K562 (cell line): ENCODE measurements at regions not wholly inside any gene's neighbourhood (a gene's known extent, or its start where the extent isn't known, plus 50 kb on each side); places are given as distances from the start of the nearest gene placed in this dataset.

ENCODE experiments used
- ATAC-seq: fragments of 200-7000 bp; cut with Tn5 transposase; 3 replicates; pipeline ENCODE4 v1.9.1; 2020; ENCODE audit warnings: moderate library complexity
- BruUV-seq: library from RNA; stranded (reverse); fragments of 400-500 nt; replicated peaks from 2 replicates; lab custom pipeline; 2021; lab: Mats Ljungman, UMichigan
- CTCF ChIA-PET: fragments of 300-600 bp; formaldehyde crosslinking; extraction: SDS; loops from one replicate; lab custom pipeline; 2021; ENCODE audit warnings: low intra/inter-chr PET ratio; lab: Yijun Ruan, JAX
- POLR2A ChIA-PET: fragments of 300-600, 350-650 bp; sonication (Branson Sonifier 250); formaldehyde crosslinking; extraction: SDS; loops from one replicate; lab custom pipeline; 2021; ENCODE audit warnings: antibody characterized with exemption, inconsistent platforms; lab: Yijun Ruan, JAX
- DNase-seq, 4 experiments: peaks; one replicate each; pipeline versions ENCODE4 v3.0.0 to v3.0.0-alpha.2; 2011 to 2018; ENCODE audit warnings: low spot score in 3 of 4, mixed read lengths in 3 of 4; ENCODE audit errors: extremely low read depth in 1 of 4
- FAIRE-seq: peaks from 2 replicates; lab custom pipeline; 2011; peaks lifted over from hg19 to GRCh38; lab: Jason Lieb, UNC
- H2AFZ ChIP-seq: 2 replicates; pipeline ENCODE4 v1.6.0; 2011; ENCODE audit warnings: low read depth, low read length, control low read depth, inconsistent platforms
- H3K27ac ChIP-seq: fragments of 200-600 bp; 3 replicates; pipeline ENCODE4 v1.8.0; 2011; ENCODE audit warnings: low read depth, mild to moderate bottlenecking, control low read depth, inconsistent platforms, low read length, moderate library complexity, mixed read lengths; ENCODE audit errors: extremely low read depth
- H3K27me3 ChIP-seq, 2 experiments: fragments of 300-600 bp in 1 of 2; 2 replicates in 1 of 2; 3 replicates in 1 of 2; pipeline versions ENCODE4 v1.6.0 to v1.8.0; 2011; ENCODE audit warnings: inconsistent platforms in 2 of 2, low read length in 2 of 2, mild to moderate bottlenecking in 1 of 2, mixed read lengths in 1 of 2, moderate library complexity in 1 of 2; ENCODE audit not compliant: control insufficient read depth in 2 of 2, insufficient read depth in 2 of 2
- H3K36me3 ChIP-seq: fragments of 300-600 bp; 3 replicates; pipeline ENCODE4 v1.8.0; 2011; ENCODE audit warnings: mild to moderate bottlenecking, low read length, inconsistent platforms; ENCODE audit not compliant: control insufficient read depth, insufficient read depth
- H3K4me1 ChIP-seq, 2 experiments: fragments of 200-600 bp in 1 of 2; replicated peaks in 1 of 2; 2 replicates in 1 of 2; 3 replicates in 1 of 2; pipeline versions ENCODE4 v1.5.1 to v1.8.0; 2011; ENCODE audit warnings: inconsistent platforms in 2 of 2, low read length in 2 of 2, mild to moderate bottlenecking in 1 of 2, mixed read lengths in 1 of 2, moderate library complexity in 1 of 2; ENCODE audit not compliant: control insufficient read depth in 2 of 2, insufficient read depth in 2 of 2
- H3K4me2 ChIP-seq: 2 replicates; pipeline ENCODE4 v1.6.1; 2011; ENCODE audit warnings: low read length, control low read depth, inconsistent platforms, mixed read lengths; ENCODE audit not compliant: insufficient read depth
- H3K4me3 ChIP-seq: fragments of 200-600 bp; sonication (generic), shearing (Covaris generic); 2 replicates; pipeline ENCODE4 v1.5.1; 2016; ENCODE audit warnings: control low read depth, inconsistent platforms
- H3K79me2 ChIP-seq: fragments of 200-600 bp; 3 replicates; pipeline ENCODE4 v1.8.0; 2011; ENCODE audit warnings: low read length, inconsistent platforms; ENCODE audit not compliant: control insufficient read depth, insufficient read depth
- H3K9ac ChIP-seq, 2 experiments: 2 replicates each; pipeline versions ENCODE4 v1.6.0 to v1.6.1; 2011; ENCODE audit warnings: low read depth in 2 of 2, low read length in 2 of 2, control low read depth in 1 of 2, inconsistent platforms in 1 of 2, mild to moderate bottlenecking in 1 of 2, mixed read lengths in 1 of 2; ENCODE audit not compliant: insufficient read depth in 1 of 2
- H3K9me1 ChIP-seq: one replicate; pipeline ENCODE4 v1.6.0; 2011; ENCODE audit warnings: inconsistent platforms, mild to moderate bottlenecking, low read length, moderate library complexity; ENCODE audit not compliant: control insufficient read depth, insufficient read depth
- H3K9me3 ChIP-seq: replicated peaks from 2 replicates; pipeline ENCODE4 v1.5.1; 2011; ENCODE audit warnings: low read depth, low read length, inconsistent platforms; ENCODE audit not compliant: control insufficient read depth, insufficient read depth
- H4K20me1 ChIP-seq: replicated peaks from 2 replicates; pipeline ENCODE4 v1.6.1; 2011; ENCODE audit warnings: low read length, inconsistent platforms, mixed read lengths; ENCODE audit not compliant: control insufficient read depth, insufficient read depth
- ESRRB ChIP-seq: fragments of 250-450 bp; sonication (Bioruptor Pico); IDR thresholded peaks from 2 replicates; pipeline ENCODE4 v1.5.0; 2020; ENCODE audit warnings: mild to moderate bottlenecking, moderate library complexity, borderline replicate concordance
- FOXJ2 ChIP-seq: fragments of 200-800 bp; sonication (Bioruptor generic); IDR thresholded peaks from 2 replicates; pipeline ENCODE4 v1.6.1; 2016; ENCODE audit warnings: missing genetic modification characterization, missing compliant biosample characterization
- GABPB1 ChIP-seq: sonication (generic); formaldehyde crosslinking; IDR thresholded peaks from 2 replicates; pipeline ENCODE4 v1.8.0; 2022; ENCODE audit warnings: mild to moderate bottlenecking, missing genetic modification reagents
- HOXB6 ChIP-seq: fragments of 250-450 bp; sonication (Bioruptor Pico); IDR thresholded peaks from 2 replicates; pipeline ENCODE4 v1.5.1; 2022; ENCODE audit warnings: mild to moderate bottlenecking, borderline replicate concordance
- ILF3 ChIP-seq: fragments of 450-650 bp; IDR thresholded peaks from 2 replicates; pipeline ENCODE4 v1.6.1; 2018; ENCODE audit warnings: antibody characterized with exemption, mild to moderate bottlenecking, moderate library complexity, borderline replicate concordance
- KAT2B ChIP-seq: IDR thresholded peaks from one replicate; pipeline ENCODE4 v1.6.1; 2012; ENCODE audit warnings: low read depth, mild to moderate bottlenecking, control low read depth, inconsistent platforms, low read length, moderate library complexity
- KAT7 ChIP-seq: sonication (generic); formaldehyde crosslinking; IDR thresholded peaks from 2 replicates; pipeline ENCODE4 v1.8.0; 2022; ENCODE audit warnings: missing genetic modification reagents, mild to moderate bottlenecking, borderline replicate concordance
- NUFIP1 ChIP-seq: fragments of 450-650 bp; IDR thresholded peaks from 2 replicates; pipeline ENCODE4 v1.6.1; 2018; ENCODE audit not compliant: partially characterized antibody
- SMAD1 ChIP-seq: fragments of 150-350 bp; IDR thresholded peaks from 2 replicates; pipeline ENCODE4 v1.6.1; 2014; ENCODE audit warnings: low read length, low read depth; ENCODE audit not compliant: partially characterized antibody
- SNIP1 ChIP-seq: fragments of 450-650 bp; IDR thresholded peaks from 2 replicates; pipeline ENCODE4 v1.7.1; 2017; ENCODE audit warnings: low read depth, mild to moderate bottlenecking
- SRSF7 ChIP-seq: fragments of 200-400 bp; formaldehyde crosslinking; optimal IDR thresholded peaks from 2 replicates; pipeline ENCODE3; 2017; ENCODE audit warnings: mild to moderate bottlenecking, low read depth, low read length
- STAT5B ChIP-seq: fragments of 250-450 bp; sonication (Bioruptor Pico); IDR thresholded peaks from 2 replicates; pipeline ENCODE4 v1.8.0; 2021; ENCODE audit warnings: mild to moderate bottlenecking, inconsistent platforms
- TAF7 ChIP-seq: fragments of 450-650 bp; IDR thresholded peaks from 2 replicates; pipeline ENCODE4 v1.6.1; 2016; ENCODE audit warnings: missing genetic modification characterization, missing compliant biosample characterization
- TAL1 ChIP-seq: fragments of 450-650 bp; IDR thresholded peaks from 2 replicates; pipeline ENCODE4 v1.6.1; 2016; ENCODE audit warnings: mild to moderate bottlenecking
- TCF7L2 ChIP-seq: fragments of 150-350 bp; IDR thresholded peaks from 2 replicates; pipeline ENCODE4 v1.6.1; 2016; ENCODE audit warnings: low read depth, mild to moderate bottlenecking, low read length, moderate library complexity
- ZBTB34 ChIP-seq: fragments of 250-450 bp; sonication (Bioruptor Pico); IDR thresholded peaks from 2 replicates; pipeline ENCODE4 v1.8.0; 2021; ENCODE audit warnings: mild to moderate bottlenecking, moderate library complexity
- ZKSCAN1 ChIP-seq: fragments of 150-350 bp; IDR thresholded peaks from 2 replicates; pipeline ENCODE4 v1.6.1; 2016; ENCODE audit warnings: low read depth, low read length
- ZNF121 ChIP-seq: sonication (generic); formaldehyde crosslinking; conservative IDR thresholded peaks from 2 replicates; pipeline ENCODE4 v1.8.0; 2022; ENCODE audit warnings: missing genetic modification reagents
- ZNF431 ChIP-seq: sonication (generic); formaldehyde crosslinking; IDR thresholded peaks from 2 replicates; pipeline ENCODE4 v1.8.0; 2022; ENCODE audit warnings: mild to moderate bottlenecking, missing genetic modification reagents
- WGBS: fragments of 100-300 bp; shearing (Covaris generic); methylation state at CpG from one replicate; pipeline ENCODE4 v1.1.6; 2016; ENCODE audit warnings: low coverage, mixed read lengths; ENCODE audit not compliant: insufficient coverage; ENCODE audit errors: missing lambda C conversion rate; 5-methylcytosine and 5-hydroxymethylcytosine counted together
- in situ Hi-C: fragments of 300-500 bp; cut with MboI; formaldehyde crosslinking; loops from 4 replicates; pipeline ENCODE4 v1.15.0; 2018; ENCODE audit warnings: inconsistent platforms, mixed read lengths
- intact Hi-C: fragments of 100-400 bp; cut with micrococcal nuclease; formaldehyde crosslinking; loops from 2 replicates; pipeline ENCODE4 v1.14.2; 2022

- ChIA-PET CTCF (no interaction called here), POLR2A (no interaction called here)
- H3K4me1 ChIP-seq: no peaks in the 10 kb centered on the region
- intact Hi-C loops (no loop called here), in situ Hi-C loops (no loop called here)
- WGBS: 2% methylated on average over 6 of the region's 6 CpGs
- FAIRE-seq: no peak
- H4K20me1 ChIP-seq: no peaks in the 10 kb centered on the region
- H3K4me3 ChIP-seq: no peak overlapping the region
- no peak overlapping the region for H3K27ac ChIP-seq
- H3K9me3 ChIP-seq: no peaks in the 10 kb centered on the region
- no peak overlapping the region for H3K9ac ChIP-seq
- TF ChIP-seq ZNF121 (CRISPR knock-in tag) (no peak), SMAD1 (no peak), KAT7 (CRISPR knock-in tag) (no peak), TCF7L2 (no peak), ILF3 (no peak)
- no peak for ATAC-seq
- H3K79me2 ChIP-seq: no peaks in the 10 kb centered on the region
- no peaks in the 10 kb centered on the region for H3K36me3 ChIP-seq
- no peak overlapping the region for H3K4me2 ChIP-seq
- no peak overlapping the region for H2AFZ ChIP-seq
- DNase-seq: no peak
- no TSS peak for BruUV-seq
- H3K9me1 ChIP-seq: no peaks in the 10 kb centered on the region
- H3K27me3 ChIP-seq: no peaks in the 10 kb centered on the region
Observed at GRCh38 chr1:209480345-209480744, 103.2 kb upstream of the CAMK1G start.

GRCh38 chr1:209483691-209484090 is 99.8 kb upstream of the CAMK1G start:
- Histone ChIP-seq H3K27me3 (no peaks in the 10 kb centered on the region), H3K4me3 (no peak overlapping the region), H3K9me1 (no peaks in the 10 kb centered on the region), H3K4me1 (no peaks in the 10 kb centered on the region), H3K36me3 (no peaks in the 10 kb centered on the region), H4K20me1 (no peaks in the 10 kb centered on the region), H2AFZ (no peak overlapping the region), H3K27ac (no peak overlapping the region), H3K9me3 (no peaks in the 10 kb centered on the region), H3K9ac (no peak overlapping the region), H3K4me2 (no peak overlapping the region), H3K79me2 (no peaks in the 10 kb centered on the region)
- no TSS peak for BruUV-seq
- no peak for ATAC-seq
- no peak for DNase-seq
- ChIA-PET CTCF (no interaction called here), POLR2A (interaction anchor here (0.8 kb wide), 1 partner anchor 361 kb away, joined by 3 read pairs; no protein-coding TSS in a partner anchor)
- no peak for FAIRE-seq
- 5% methylated on average over 4 of the region's 4 CpGs for WGBS
- in situ Hi-C loops: no loop called here
- intact Hi-C loops: no loop called here
- TF ChIP-seq TAF7 (tag) (no peak), STAT5B (no peak), FOXJ2 (tag) (no peak), NUFIP1 (no peak), HOXB6 (no peak), ZBTB34 (no peak), KAT2B (no peak), ZKSCAN1 (no peak), SNIP1 (no peak), TAL1 (no peak), SRSF7 (no peak), ZNF431 (CRISPR knock-in tag) (no peak), GABPB1 (CRISPR knock-in tag) (no peak), ESRRB (CRISPR knock-in tag) (no peak)
